ENCODE measurements at regions not wholly inside any gene's neighbourhood (a gene's known extent, or its start where the extent isn't known, plus 50 kb on each side); places are given as distances from the start of the nearest gene placed in this dataset.

GRCh38 chr6:85285934-85286333 is 163.9 kb upstream of the NT5E start:
- Mint-ChIP-seq H3K4me3 (no peak overlapping the region), H3K36me3 (ENCODE audit: low read depth) (no peaks in the 10 kb centered on the region), H3K9me3 (peaks cover 12% of the 10 kb centered on the region), H3K4me1 (peaks cover 3% of the 10 kb centered on the region), H3K27ac (no peak overlapping the region), H3K27me3 (ENCODE audit: insufficient read depth) (peaks cover 2% of the 10 kb centered on the region)
- H3K4me1 ChIP-seq (ENCODE audit: control insufficient read depth, insufficient read depth, low read length): no peaks in the 10 kb centered on the region
- no peak overlapping the region for H3K4me3 ChIP-seq (ENCODE audit: low read length)
- H3K27ac ChIP-seq (ENCODE audit: low read depth, low read length): no peak overlapping the region
- H3K9me3 ChIP-seq (ENCODE audit: control insufficient read depth, low read length): no peaks in the 10 kb centered on the region
- no peak for TF ChIP-seq CTCF (conservative IDR thresholded peaks at IDR 0.05)
- DNase-seq: no peak
- H3K27me3 ChIP-seq (ENCODE audit: control insufficient read depth, insufficient read depth, low read length, poor library complexity, severe bottlenecking): no peaks in the 10 kb centered on the region
- 95 to 96% methylated on average over 20 to 22 of the region's 22 CpGs for WGBS, 2 experiments (ENCODE audit: insufficient coverage in 1 of 2, insufficient read length in 1 of 2)
- H3K36me3 ChIP-seq (ENCODE audit: control insufficient read depth, insufficient read depth, low read length): no peaks in the 10 kb centered on the region
- H3K9ac ChIP-seq (ENCODE audit: extremely low read depth, low read length, poor library complexity, severe bottlenecking): no peak overlapping the region

- Mint-ChIP-seq H3K36me3 (ENCODE audit: low read depth) (no peaks in the 10 kb centered on the region), H3K27me3 (ENCODE audit: insufficient read depth) (peaks cover 2% of the 10 kb centered on the region), H3K27ac (no peak overlapping the region), H3K4me1 (peaks cover 3% of the 10 kb centered on the region), H3K4me3 (no peak overlapping the region), H3K9me3 (peaks cover 7% of the 10 kb centered on the region)
- no peak for DNase-seq
- Histone ChIP-seq H3K27me3 (ENCODE audit: control insufficient read depth, insufficient read depth, low read length, poor library complexity, severe bottlenecking) (no peaks in the 10 kb centered on the region), H3K4me1 (ENCODE audit: control insufficient read depth, insufficient read depth, low read length) (no peaks in the 10 kb centered on the region), H3K4me3 (ENCODE audit: low read length) (no peak overlapping the region), H3K27ac (ENCODE audit: low read depth, low read length) (no peak overlapping the region), H3K9me3 (ENCODE audit: control insufficient read depth, low read length) (no peaks in the 10 kb centered on the region), H3K9ac (ENCODE audit: extremely low read depth, low read length, poor library complexity, severe bottlenecking) (no peak overlapping the region), H3K36me3 (ENCODE audit: control insufficient read depth, insufficient read depth, low read length) (no peaks in the 10 kb centered on the region)
- 90% methylated on average over 3 to 6 of the region's 6 CpGs for WGBS, 2 experiments (ENCODE audit: insufficient coverage in 1 of 2, insufficient read length in 1 of 2)
- no peak for TF ChIP-seq CTCF (conservative IDR thresholded peaks at IDR 0.05)
These were observed 164.8 kb upstream of the NT5E start for GRCh38 chr6:85285114-85285513.

- H3K4me1 ChIP-seq (ENCODE audit: control insufficient read depth, insufficient read depth, low read length): no peaks in the 10 kb centered on the region
- DNase-seq: no peak
These were observed 166.4 kb upstream of the NT5E start for GRCh38 chr6:85283436-85283835.

More at GRCh38 chr6:85283436-85283835, 166.4 kb upstream of the NT5E start:
- H3K9me3 ChIP-seq (ENCODE audit: control insufficient read depth, low read length): no peaks in the 10 kb centered on the region
- H3K27me3 Mint-ChIP-seq (ENCODE audit: insufficient read depth): peaks cover 2% of the 10 kb centered on the region
- no peak for TF ChIP-seq CTCF (conservative IDR thresholded peaks at IDR 0.05)
- no peaks in the 10 kb centered on the region for H3K36me3 ChIP-seq (ENCODE audit: control insufficient read depth, insufficient read depth, low read length)
- no peak overlapping the region for H3K4me3 Mint-ChIP-seq
- H3K27ac Mint-ChIP-seq: no peak overlapping the region
- no peak overlapping the region for H3K9ac ChIP-seq (ENCODE audit: extremely low read depth, low read length, poor library complexity, severe bottlenecking)
- H3K36me3 Mint-ChIP-seq (ENCODE audit: low read depth): no peaks in the 10 kb centered on the region
- H3K4me1 Mint-ChIP-seq: peaks cover 7% of the 10 kb centered on the region
- H3K9me3 Mint-ChIP-seq: no peaks in the 10 kb centered on the region
- WGBS, 2 experiments (ENCODE audit: insufficient coverage in 1 of 2, insufficient read length in 1 of 2): 80 to 93% methylated on average over 1 to 3 of the region's 3 CpGs
- H3K27me3 ChIP-seq (ENCODE audit: control insufficient read depth, insufficient read depth, low read length, poor library complexity, severe bottlenecking): no peaks in the 10 kb centered on the region
- no peak overlapping the region for H3K4me3 ChIP-seq (ENCODE audit: low read length)
- H3K27ac ChIP-seq (ENCODE audit: low read depth, low read length): no peak overlapping the region
